B cell (primary cell): ENCODE measurements at regions not wholly inside any gene's neighbourhood (a gene's known extent, or its start where the extent isn't known, plus 50 kb on each side); places are given as distances from the start of the nearest gene placed in this dataset.

ENCODE experiments used
- ATAC-seq: fragments of 200-7000 bp; cut with Tn5 transposase; one replicate; pipeline ENCODE4 v1.10.0; 2021; ENCODE audit warnings: low read depth, mild to moderate bottlenecking, moderate number of reproducible peaks, moderate library complexity
- CTCF ChIA-PET: fragments of 350-600 bp; sonication (Branson Sonifier 250); formaldehyde crosslinking; loops from one replicate; lab custom pipeline; 2021; ENCODE audit warnings: antibody characterized with exemption, inconsistent platforms; lab: Charles Lee
- POLR2A ChIA-PET: fragments of 350-600 bp; sonication (Branson Sonifier 250); formaldehyde crosslinking; loops from one replicate; lab custom pipeline; 2021; ENCODE audit warnings: antibody characterized with exemption; lab: Charles Lee
- DNase-seq: peaks from one replicate; pipeline ENCODE4 v3.0.0; 2013
- H2AFZ ChIP-seq: 2 replicates; pipeline ENCODE4 v1.6.1; 2012; ENCODE audit warnings: mild to moderate bottlenecking, low read depth, low read length; ENCODE audit not compliant: insufficient read depth, poor library complexity, severe bottlenecking
- H3K27ac ChIP-seq, 2 donors: 1 replicate in 1 of 2; 2 replicates in 1 of 2; pipeline ENCODE4 v1.5.1; 2012 to 2013; ENCODE audit warnings: low read length in 2 of 2, mild to moderate bottlenecking in 2 of 2, moderate library complexity in 1 of 2
- H3K27me3 ChIP-seq, 4 experiments: fragments of 200-600 bp in 1 of 4; sonication (generic) in 1 of 4; replicated peaks in 1 of 4; 1 replicate in 2 of 4; 2 replicates in 2 of 4; pipeline versions ENCODE4 v1.6.1 to v1.7.0; 2013 to 2016; ENCODE audit warnings: low read length in 3 of 4, mild to moderate bottlenecking in 2 of 4, mixed read lengths in 1 of 4, moderate library complexity in 1 of 4; ENCODE audit not compliant: insufficient read depth in 4 of 4, control insufficient read depth in 3 of 4; ENCODE audit errors: control extremely low read depth in 1 of 4
- H3K36me3 ChIP-seq, 2 experiments: replicated peaks in 1 of 2; 1 replicate in 1 of 2; 2 replicates in 1 of 2; pipeline versions ENCODE4 v1.6.1 to v1.7.1; 2013; ENCODE audit warnings: low read length in 1 of 2; ENCODE audit not compliant: insufficient read depth in 2 of 2, control insufficient read depth in 1 of 2; ENCODE audit errors: control extremely low read depth in 1 of 2, extremely low read depth in 1 of 2
- H3K4me1 ChIP-seq, 2 donors: fragments of 200-600 bp in 1 of 2; sonication (generic) in 1 of 2; 1 replicate in 1 of 2; 2 replicates in 1 of 2; pipeline versions ENCODE4 v1.5.1 to v1.6.1; 2013 to 2017; ENCODE audit warnings: low read length in 2 of 2; ENCODE audit not compliant: control insufficient read depth in 2 of 2, insufficient read depth in 2 of 2
- H3K4me2 ChIP-seq: replicated peaks from 2 replicates; pipeline ENCODE3; 2012; ENCODE audit warnings: mild to moderate bottlenecking, low read depth, low read length; ENCODE audit not compliant: poor library complexity, severe bottlenecking
- H3K4me3 ChIP-seq, 5 experiments: fragments of 200-600 bp in 1 of 5; sonication (generic) in 1 of 5; 1 replicate in 3 of 5; 2 replicates in 2 of 5; pipeline versions ENCODE4 v1.5.1 to v1.7.0; 2011 to 2016; ENCODE audit warnings: low read length in 4 of 5, mild to moderate bottlenecking in 4 of 5, low read depth in 2 of 5, control low read depth in 1 of 5, moderate library complexity in 1 of 5; ENCODE audit not compliant: insufficient read depth in 1 of 5; ENCODE audit errors: control extremely low read depth in 1 of 5, extremely low read depth in 1 of 5
- H3K79me2 ChIP-seq: fragments of 200-600 bp; sonication (generic); one replicate; pipeline ENCODE4 v1.6.0; 2016; ENCODE audit warnings: low read length; ENCODE audit not compliant: control insufficient read depth, insufficient read depth
- H3K9ac ChIP-seq: fragments of 200-600 bp; sonication (generic); 2 replicates; pipeline ENCODE4 v1.6.1; 2017; ENCODE audit warnings: mild to moderate bottlenecking, low read length, moderate library complexity
- H3K9me3 ChIP-seq, 3 donors: one replicate each; pipeline versions ENCODE4 v1.6.1 to v1.7.1; 2013; ENCODE audit warnings: low read length in 2 of 3; ENCODE audit not compliant: control insufficient read depth in 2 of 3, insufficient read depth in 1 of 3; ENCODE audit errors: control extremely low read depth in 1 of 3
- H4K20me1 ChIP-seq: 2 replicates; pipeline ENCODE4 v1.6.0; 2012; ENCODE audit warnings: mild to moderate bottlenecking, low read length; ENCODE audit not compliant: insufficient read depth, control insufficient read depth, poor library complexity, severe bottlenecking
- H3K27ac Mint-ChIP-seq: one replicate; pipeline ENCODE4 v1.8.0; 2021; ENCODE audit warnings: mixed read lengths
- H3K27me3 Mint-ChIP-seq: one replicate; pipeline ENCODE4 v1.8.0; 2021; ENCODE audit warnings: mixed read lengths
- H3K4me1 Mint-ChIP-seq: one replicate; pipeline ENCODE4 v1.8.0; 2021; ENCODE audit warnings: mixed read lengths
- H3K4me3 Mint-ChIP-seq: one replicate; pipeline ENCODE4 v1.8.0; 2021; ENCODE audit warnings: mixed read lengths
- H3K9me3 Mint-ChIP-seq: one replicate; pipeline ENCODE4 v1.8.0; 2022; ENCODE audit warnings: mixed read lengths; ENCODE audit not compliant: insufficient read depth
- CTCF ChIP-seq: fragments of 200-600 bp; IDR thresholded peaks from one replicate; pipeline ENCODE4 v1.8.0; 2022; ENCODE audit warnings: antibody characterized with exemption, mild to moderate bottlenecking
- EZH2 ChIP-seq: IDR thresholded peaks from 2 replicates; pipeline ENCODE4 v1.6.1; 2012; ENCODE audit warnings: borderline replicate concordance, low read depth, mild to moderate bottlenecking, moderate library complexity, low read length; ENCODE audit not compliant: insufficient read depth, poor library complexity, severe bottlenecking
- WGBS: methylation state at CpG from one replicate; pipeline ENCODE4 v1.1.5; 2013; ENCODE audit warnings: missing lambda C conversion rate; ENCODE audit not compliant: insufficient coverage; 5-methylcytosine and 5-hydroxymethylcytosine counted together
- intact Hi-C: fragments of 100-400 bp; cut with micrococcal nuclease; formaldehyde crosslinking; loops from one replicate; pipeline ENCODE4 v1.10.0; 2022

GRCh38 chr14:87331991-87332390, 661.0 kb downstream of the GALC start:
- no peak overlapping the region for H3K9ac ChIP-seq
- no peaks in the 10 kb centered on the region for H3K27me3 Mint-ChIP-seq
- no peak overlapping the region for H2AFZ ChIP-seq
- no peak for ATAC-seq
- POLR2A ChIA-PET = no interaction called here
- no peak overlapping the region for H3K27ac ChIP-seq
- H3K9me3 Mint-ChIP-seq = peaks cover 7% of the 10 kb centered on the region
- no peaks in the 10 kb centered on the region for H4K20me1 ChIP-seq
- no peak for DNase-seq
- H3K27me3 ChIP-seq = no peaks in the 10 kb centered on the region
- no peaks in the 10 kb centered on the region for H3K4me1 ChIP-seq
- no peaks in the 10 kb centered on the region for H3K36me3 ChIP-seq
- no CpG with 5 or more reads among the region's 2 CpGs for WGBS
- no peak overlapping the region for H3K4me3 ChIP-seq
- H3K4me3 Mint-ChIP-seq = no peak overlapping the region
- H3K4me2 ChIP-seq = no peak overlapping the region
- no peak overlapping the region for H3K27ac Mint-ChIP-seq
- intact Hi-C loops = no loop called here
- H3K9me3 ChIP-seq = peaks cover 0 to 3% (median 1%) of the 10 kb centered on the region in 3 donors
- TF ChIP-seq CTCF = no peak
- no peak for TF ChIP-seq EZH2
- no peaks in the 10 kb centered on the region for H3K79me2 ChIP-seq
- no peaks in the 10 kb centered on the region for H3K4me1 Mint-ChIP-seq
- CTCF ChIA-PET = no interaction called here

- Mint-ChIP-seq H3K27ac (no peak overlapping the region), H3K4me3 (no peak overlapping the region), H3K27me3 (no peaks in the 10 kb centered on the region), H3K9me3 (peaks cover 5% of the 10 kb centered on the region), H3K4me1 (no peaks in the 10 kb centered on the region)
- no peak for DNase-seq
- H3K4me1 ChIP-seq = no peaks in the 10 kb centered on the region
- TF ChIP-seq EZH2 = no peak
- no peak for TF ChIP-seq CTCF
- H3K9ac ChIP-seq = no peak overlapping the region
- H3K9me3 ChIP-seq = peaks cover 0 to 6% (median 0%) of the 10 kb centered on the region in 3 donors
- no peak overlapping the region for H3K4me3 ChIP-seq
- no peaks in the 10 kb centered on the region for H3K36me3 ChIP-seq
- ChIA-PET CTCF (no interaction called here), POLR2A (no interaction called here)
- no peak overlapping the region for H2AFZ ChIP-seq
- no peak for ATAC-seq
- no peaks in the 10 kb centered on the region for H3K27me3 ChIP-seq
- intact Hi-C loops = no loop called here
- no peaks in the 10 kb centered on the region for H4K20me1 ChIP-seq
- H3K27ac ChIP-seq = no peak overlapping the region
- H3K4me2 ChIP-seq = no peak overlapping the region
- H3K79me2 ChIP-seq = no peaks in the 10 kb centered on the region
- WGBS = no CpG with 5 or more reads among the region's 2 CpGs
Measured at GRCh38 chr14:87325741-87326140, 667.2 kb downstream of the GALC start.
